ENCODE measurements at regions not wholly inside any gene's neighbourhood (a gene's known extent, or its start where the extent isn't known, plus 50 kb on each side); places are given as distances from the start of the nearest gene placed in this dataset.

- TF ChIP-seq CTCF (tag by site-specific recombination; IDR thresholded peaks at IDR 0.05) (no peak), REST (tag by site-specific recombination; IDR thresholded peaks at IDR 0.05) (no peak), ZNF843 (tag by site-specific recombination; IDR thresholded peaks at IDR 0.05) (peak; percentile 44; the same call in 1 of the 2 replicates), BCL11B (tag by site-specific recombination; IDR thresholded peaks at IDR 0.05; ENCODE audit: low read depth) (no peak), ZNF24 (tag by site-specific recombination; IDR thresholded peaks at IDR 0.05) (0 out of 2 replicates have a peak, but pooled peaks have one; percentile 22), ZNF558 (tag by site-specific recombination; IDR thresholded peaks at IDR 0.05) (no peak), ZNF157 (tag by site-specific recombination; IDR thresholded peaks at IDR 0.05) (no peak), PATZ1 (tag by site-specific recombination; IDR thresholded peaks at IDR 0.05) (no peak), ZNF645 (tag by site-specific recombination; IDR thresholded peaks at IDR 0.05) (no peak), ZNF211 (tag by site-specific recombination; IDR thresholded peaks at IDR 0.05; ENCODE audit: low read depth) (no peak), ZNF561 (tag by site-specific recombination; IDR thresholded peaks at IDR 0.05; ENCODE audit: borderline replicate concordance) (no peak), ZNF214 (tag by site-specific recombination; IDR thresholded peaks at IDR 0.05; ENCODE audit: borderline replicate concordance) (no peak), ZSCAN18 (tag by site-specific recombination; IDR thresholded peaks at IDR 0.05) (no peak), ZNF223 (tag by site-specific recombination; IDR thresholded peaks at IDR 0.05) (no peak), ZNF514 (tag by site-specific recombination; IDR thresholded peaks at IDR 0.05) (no peak), KLF1 (tag by site-specific recombination; IDR thresholded peaks at IDR 0.05) (no peak), ELK4 (IDR thresholded peaks at IDR 0.05; ENCODE audit: borderline replicate concordance, low read depth, low read length) (no peak), ZNF10 (tag by site-specific recombination; IDR thresholded peaks at IDR 0.05) (no peak), ZNF311 (tag by site-specific recombination; IDR thresholded peaks at IDR 0.05; ENCODE audit: borderline replicate concordance) (no peak), MEIS1 (CRISPR knock-in tag; IDR thresholded peaks at IDR 0.05; ENCODE audit: borderline replicate concordance) (no peak), ZNF341 (tag by site-specific recombination; IDR thresholded peaks at IDR 0.05; ENCODE audit: low read depth) (no peak), ZNF629 (tag by site-specific recombination; IDR thresholded peaks at IDR 0.05) (no peak), KLF10 (tag by site-specific recombination; IDR thresholded peaks at IDR 0.05) (no peak), ZNF140 (tag by site-specific recombination; IDR thresholded peaks at IDR 0.05) (no peak), TRIM28 (IDR thresholded peaks at IDR 0.05; ENCODE audit: borderline replicate concordance, low read length) (peak; percentile 66; the same call in 1 of the 2 replicates), PRDM1 (tag by site-specific recombination; IDR thresholded peaks at IDR 0.05) (0 out of 2 replicates have a peak, but pooled peaks have one; percentile 18), TCF7L2 (IDR thresholded peaks at IDR 0.05; ENCODE audit: borderline replicate concordance, low read depth, low read length) (peak; percentile 88), ZNF777 (tag by site-specific recombination; IDR thresholded peaks at IDR 0.05; ENCODE audit: borderline replicate concordance) (no peak), ZNF548 (tag by site-specific recombination; IDR thresholded peaks at IDR 0.05) (no peak), ZNF610 (tag by site-specific recombination; IDR thresholded peaks at IDR 0.05; ENCODE audit: borderline replicate concordance) (no peak), KLF16 (tag by site-specific recombination; IDR thresholded peaks at IDR 0.05) (no peak), ZNF792 (tag by site-specific recombination; IDR thresholded peaks at IDR 0.05) (no peak)
Measured at GRCh38 chr4:159024266-159024665, 78.6 kb upstream of the RAPGEF2 start (continued).
